SH-SY5Y (cell line): ENCODE measurements at regions not wholly inside any gene's neighbourhood (a gene's known extent, or its start where the extent isn't known, plus 50 kb on each side); places are given as distances from the start of the nearest gene placed in this dataset.

Experiments
- GATA2 ChIP-seq: IDR thresholded peaks from 2 replicates; pipeline ENCODE4 v1.6.1; 2011; ENCODE audit warnings: mild to moderate bottlenecking, low read depth, low read length
- GATA3 ChIP-seq: IDR thresholded peaks from 2 replicates; pipeline ENCODE4 v1.6.1; 2011; ENCODE audit warnings: low read depth, mild to moderate bottlenecking, low read length, moderate library complexity

- TF ChIP-seq GATA2 = no peak
- TF ChIP-seq GATA3 = no peak
Measured at GRCh38 chr3:76307556-76307955, 522.2 kb upstream of the ZNF717 start.

GRCh38 chr3:76308541-76308940 is 523.2 kb upstream of the ZNF717 start:
- TF ChIP-seq GATA3 (no peak), GATA2 (no peak)

- TF ChIP-seq GATA3 (no peak), GATA2 (no peak)
Measured at GRCh38 chr3:76310089-76310488, 524.7 kb upstream of the ZNF717 start.

- TF ChIP-seq GATA3 = no peak
- no peak for TF ChIP-seq GATA2
Measured at GRCh38 chr3:76310667-76311066, 525.3 kb upstream of the ZNF717 start.

GRCh38 chr3:76311941-76312340 is 526.6 kb upstream of the ZNF717 start:
- TF ChIP-seq GATA3 (no peak), GATA2 (no peak)

GRCh38 chr3:76315906-76316305 is 530.6 kb upstream of the ZNF717 start:
- peak; percentile 62; the same call in 1 of the 2 replicates for TF ChIP-seq GATA2

- TF ChIP-seq GATA3 = no peak
- no peak for TF ChIP-seq GATA2
Measured at GRCh38 chr3:76321614-76322013, 536.3 kb upstream of the ZNF717 start.

- TF ChIP-seq GATA3 (no peak), GATA2 (no peak)
Measured at GRCh38 chr3:76324101-76324500, 538.8 kb upstream of the ZNF717 start.

GRCh38 chr3:76345878-76346277 is 560.5 kb upstream of the ZNF717 start:
- TF ChIP-seq GATA3 (no peak), GATA2 (no peak)

- TF ChIP-seq GATA3 = no peak
- no peak for TF ChIP-seq GATA2
Measured at GRCh38 chr3:76346690-76347089, 561.3 kb upstream of the ZNF717 start.

- TF ChIP-seq GATA3 = no peak
- TF ChIP-seq GATA2 = no peak
Measured at GRCh38 chr3:76349715-76350480, 564.5 kb upstream of the ZNF717 start.

GRCh38 chr3:76352051-76352450 is 566.7 kb upstream of the ZNF717 start:
- TF ChIP-seq GATA2 = no peak
- TF ChIP-seq GATA3 = no peak

GRCh38 chr3:76352511-76353284 is 567.3 kb upstream of the ZNF717 start:
- TF ChIP-seq GATA2 (no peak), GATA3 (no peak)

GRCh38 chr3:76353683-76354082 is 568.3 kb upstream of the ZNF717 start:
- no peak for TF ChIP-seq GATA3
- TF ChIP-seq GATA2 = no peak

- TF ChIP-seq GATA3 = no peak
- TF ChIP-seq GATA2 = no peak
Measured at GRCh38 chr3:76361010-76361409, 575.7 kb upstream of the ZNF717 start.
